Calu3 (cell line): ENCODE measurements at regions not wholly inside any gene's neighbourhood (a gene's known extent, or its start where the extent isn't known, plus 50 kb on each side); places are given as distances from the start of the nearest gene placed in this dataset.

Source experiments
- BruUV-seq: library from RNA; stranded (reverse); fragments of 400-500 nt; replicated peaks from 2 replicates; lab custom pipeline; 2021; lab: Mats Ljungman, UMichigan
- CTCF ChIA-PET: fragments of 300-600 bp; sonication (Branson Sonifier 250); formaldehyde crosslinking; loops from one replicate; lab custom pipeline; 2022; ENCODE audit warnings: antibody characterized with exemption; lab: Charles Lee
- DNase-seq: peaks from one replicate; pipeline ENCODE4 v3.0.0; 2022
- H3K27ac Mint-ChIP-seq: one replicate; pipeline ENCODE4 v1.8.0; 2022; ENCODE audit warnings: mixed read lengths; ENCODE audit not compliant: unreplicated experiment
- H3K27me3 Mint-ChIP-seq: one replicate; pipeline ENCODE4 v1.8.0; 2022; ENCODE audit warnings: mixed read lengths; ENCODE audit not compliant: unreplicated experiment
- H3K36me3 Mint-ChIP-seq: one replicate; pipeline ENCODE4 v1.8.0; 2022; ENCODE audit warnings: mild to moderate bottlenecking, moderate library complexity, mixed read lengths; ENCODE audit not compliant: insufficient read depth, unreplicated experiment
- H3K4me1 Mint-ChIP-seq: one replicate; pipeline ENCODE4 v1.8.0; 2022; ENCODE audit warnings: mild to moderate bottlenecking, low read depth, mixed read lengths; ENCODE audit not compliant: unreplicated experiment
- H3K4me3 Mint-ChIP-seq: one replicate; pipeline ENCODE4 v1.8.0; 2022; ENCODE audit warnings: mild to moderate bottlenecking, low read depth, moderate library complexity, mixed read lengths; ENCODE audit not compliant: unreplicated experiment
- H3K9me3 Mint-ChIP-seq: one replicate; pipeline ENCODE4 v1.8.0; 2022; ENCODE audit warnings: low read depth, mixed read lengths; ENCODE audit not compliant: unreplicated experiment
- CTCF ChIP-seq: fragments of 200-600 bp; IDR thresholded peaks from one replicate; pipeline ENCODE4 v1.8.0; 2022; ENCODE audit warnings: antibody characterized with exemption; ENCODE audit not compliant: unreplicated experiment
- intact Hi-C: fragments of 100-400 bp; cut with micrococcal nuclease; formaldehyde crosslinking; loops from one replicate; pipeline ENCODE4 v1.10.0; 2022; ENCODE audit not compliant: unreplicated experiment

- Mint-ChIP-seq H3K4me3 (no peak overlapping the region), H3K27ac (no peak overlapping the region), H3K27me3 (no peaks in the 10 kb centered on the region), H3K9me3 (peaks cover under 1% of the 10 kb centered on the region), H3K36me3 (no peaks in the 10 kb centered on the region), H3K4me1 (no peaks in the 10 kb centered on the region)
- no peak for DNase-seq
- no TSS peak for BruUV-seq
- CTCF ChIA-PET: no interaction called here
- intact Hi-C loops: no loop called here
- no peak for TF ChIP-seq CTCF
Observed at GRCh38 chrX:148424570-148424969, 75.8 kb upstream of the AFF2 start.

- no peak overlapping the region for H3K4me3 Mint-ChIP-seq
- intact Hi-C loops: no loop called here
- no peaks in the 10 kb centered on the region for H3K36me3 Mint-ChIP-seq
- H3K4me1 Mint-ChIP-seq: no peaks in the 10 kb centered on the region
- no peak for TF ChIP-seq CTCF
- no peaks in the 10 kb centered on the region for H3K27me3 Mint-ChIP-seq
- DNase-seq: no peak
- H3K27ac Mint-ChIP-seq: no peak overlapping the region
- H3K9me3 Mint-ChIP-seq: peaks cover 2% of the 10 kb centered on the region
- CTCF ChIA-PET: no interaction called here
- BruUV-seq: no TSS peak
Observed at GRCh38 chrX:148426467-148426866, 74.0 kb upstream of the AFF2 start.

GRCh38 chrX:148441387-148441786 lies 59.0 kb upstream of the AFF2 start:
- H3K9me3 Mint-ChIP-seq: peaks cover 6% of the 10 kb centered on the region
- intact Hi-C loops: no loop called here
- no peaks in the 10 kb centered on the region for H3K27me3 Mint-ChIP-seq
- BruUV-seq: no TSS peak
- no peaks in the 10 kb centered on the region for H3K36me3 Mint-ChIP-seq
- H3K27ac Mint-ChIP-seq: no peak overlapping the region
- H3K4me1 Mint-ChIP-seq: no peaks in the 10 kb centered on the region
- no peak for DNase-seq
- CTCF ChIA-PET: no interaction called here
- TF ChIP-seq CTCF: no peak
- H3K4me3 Mint-ChIP-seq: no peak overlapping the region

GRCh38 chrX:148443216-148443615 lies 57.2 kb upstream of the AFF2 start:
- peaks cover 3% of the 10 kb centered on the region for H3K9me3 Mint-ChIP-seq
- no peaks in the 10 kb centered on the region for H3K36me3 Mint-ChIP-seq
- no peak for DNase-seq
- H3K27ac Mint-ChIP-seq: no peak overlapping the region
- intact Hi-C loops: no loop called here
- CTCF ChIA-PET: no interaction called here
- H3K4me3 Mint-ChIP-seq: no peak overlapping the region
- TF ChIP-seq CTCF: no peak
- BruUV-seq: no TSS peak
- H3K4me1 Mint-ChIP-seq: no peaks in the 10 kb centered on the region
- no peaks in the 10 kb centered on the region for H3K27me3 Mint-ChIP-seq
